RWPE1 (cell line): ENCODE measurements at regions not wholly inside any gene's neighbourhood (a gene's known extent, or its start where the extent isn't known, plus 50 kb on each side); places are given as distances from the start of the nearest gene placed in this dataset.

ENCODE experiments used
- CTCF ChIA-PET: fragments of 350-600 bp; sonication (Branson Sonifier 250); formaldehyde crosslinking; extraction: SDS; loops from one replicate; lab custom pipeline; 2021; lab: Yijun Ruan, JAX
- POLR2A ChIA-PET: fragments of 400-600 bp; formaldehyde crosslinking; extraction: SDS; loops from one replicate; lab custom pipeline; 2020; ENCODE audit warnings: antibody characterized with exemption; ENCODE audit not compliant: low non-redundant PET; lab: Yijun Ruan, JAX
- DNase-seq: peaks from one replicate; pipeline ENCODE4 v3.0.0; 2012; ENCODE audit warnings: low spot score
- H3K27ac ChIP-seq: fragments of 450-650 bp; 2 replicates; pipeline ENCODE4 v1.5.1; 2017
- TF ChIP-seq, protein P1 (sequence below): fragments of 450-650 bp; conservative IDR thresholded peaks from 2 replicates; pipeline ENCODE4 v1.5.1; 2017; ENCODE audit warnings: low read depth, mild to moderate bottlenecking

DNA sequence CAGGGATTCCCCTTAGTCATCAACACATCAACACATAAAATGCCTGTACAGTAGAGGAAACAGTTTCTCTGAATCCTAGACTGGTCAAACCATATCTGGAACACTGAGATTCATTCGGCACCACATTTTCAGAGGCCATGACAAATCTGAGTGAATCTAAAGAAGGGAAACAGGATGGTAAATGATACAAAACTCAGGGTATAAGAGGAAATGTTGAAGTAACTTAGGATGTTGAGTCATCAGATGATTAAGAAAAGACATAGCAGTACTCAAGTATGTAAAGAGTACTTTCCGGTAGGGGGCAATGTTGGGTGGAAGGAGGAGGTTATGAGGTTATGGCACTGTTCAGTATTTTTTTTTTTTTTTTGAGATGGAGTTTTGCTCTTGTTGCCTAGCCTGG lies 358.5 kb upstream of the PMFBP1 start:
- no peak overlapping the region for H3K27ac ChIP-seq
- TF ChIP-seq, protein P1, sequence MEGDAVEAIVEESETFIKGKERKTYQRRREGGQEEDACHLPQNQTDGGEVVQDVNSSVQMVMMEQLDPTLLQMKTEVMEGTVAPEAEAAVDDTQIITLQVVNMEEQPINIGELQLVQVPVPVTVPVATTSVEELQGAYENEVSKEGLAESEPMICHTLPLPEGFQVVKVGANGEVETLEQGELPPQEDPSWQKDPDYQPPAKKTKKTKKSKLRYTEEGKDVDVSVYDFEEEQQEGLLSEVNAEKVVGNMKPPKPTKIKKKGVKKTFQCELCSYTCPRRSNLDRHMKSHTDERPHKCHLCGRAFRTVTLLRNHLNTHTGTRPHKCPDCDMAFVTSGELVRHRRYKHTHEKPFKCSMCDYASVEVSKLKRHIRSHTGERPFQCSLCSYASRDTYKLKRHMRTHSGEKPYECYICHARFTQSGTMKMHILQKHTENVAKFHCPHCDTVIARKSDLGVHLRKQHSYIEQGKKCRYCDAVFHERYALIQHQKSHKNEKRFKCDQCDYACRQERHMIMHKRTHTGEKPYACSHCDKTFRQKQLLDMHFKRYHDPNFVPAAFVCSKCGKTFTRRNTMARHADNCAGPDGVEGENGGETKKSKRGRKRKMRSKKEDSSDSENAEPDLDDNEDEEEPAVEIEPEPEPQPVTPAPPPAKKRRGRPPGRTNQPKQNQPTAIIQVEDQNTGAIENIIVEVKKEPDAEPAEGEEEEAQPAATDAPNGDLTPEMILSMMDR: no peak
- POLR2A ChIA-PET: no interaction called here
- CTCF ChIA-PET: no interaction called here
- peak; percentile 26 for DNase-seq

DNA sequence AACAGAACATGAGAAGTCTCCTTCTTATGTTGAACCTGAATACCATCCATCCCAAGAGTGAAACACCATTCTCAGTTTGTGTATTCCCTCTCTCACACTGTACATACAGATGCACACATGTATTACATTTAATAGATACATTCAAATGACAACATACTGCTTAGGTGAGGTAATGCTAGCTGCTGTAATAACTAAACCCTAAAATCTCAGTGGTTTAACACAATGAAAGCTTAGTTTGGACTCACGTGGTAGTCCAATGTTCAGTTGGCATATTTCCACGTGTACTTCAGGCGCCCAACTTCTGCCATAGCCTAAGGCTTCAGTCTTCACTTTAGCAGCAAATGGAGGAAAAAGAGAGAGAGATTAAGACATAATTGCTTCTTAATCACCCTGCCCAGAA lies 351.1 kb upstream of the PMFBP1 start:
- DNase-seq: no peak
- H3K27ac ChIP-seq: no peak overlapping the region
- TF ChIP-seq, protein P1: no peak
- ChIA-PET CTCF (no interaction called here), POLR2A (no interaction called here)

DNA sequence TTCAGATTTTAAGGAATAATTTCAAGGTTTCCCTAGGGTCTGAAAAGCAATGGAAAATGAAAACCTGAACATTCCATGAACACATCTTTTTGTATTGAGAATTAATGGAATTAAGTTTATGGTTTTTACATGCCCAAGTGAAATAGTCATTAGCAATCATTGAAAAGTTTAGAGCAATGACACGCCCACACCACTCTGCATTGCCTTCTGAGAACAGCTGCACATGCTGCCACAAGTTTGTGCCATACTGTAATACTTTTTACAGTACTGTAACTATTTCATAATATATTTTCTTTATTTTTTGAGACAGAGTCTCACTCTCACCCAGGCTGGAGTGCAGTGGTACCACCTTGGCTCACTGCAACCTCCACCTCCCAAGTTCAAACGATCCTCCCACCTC lies 345.2 kb upstream of the PMFBP1 start:
- ChIA-PET CTCF (interaction anchor here (0.6 kb wide), 1 partner anchor 192 kb away, joined by 3 read pairs; no protein-coding TSS in a partner anchor), POLR2A (no interaction called here)
- DNase-seq: no peak
- TF ChIP-seq, protein P1: no peak
- H3K27ac ChIP-seq: no peak overlapping the region

DNA sequence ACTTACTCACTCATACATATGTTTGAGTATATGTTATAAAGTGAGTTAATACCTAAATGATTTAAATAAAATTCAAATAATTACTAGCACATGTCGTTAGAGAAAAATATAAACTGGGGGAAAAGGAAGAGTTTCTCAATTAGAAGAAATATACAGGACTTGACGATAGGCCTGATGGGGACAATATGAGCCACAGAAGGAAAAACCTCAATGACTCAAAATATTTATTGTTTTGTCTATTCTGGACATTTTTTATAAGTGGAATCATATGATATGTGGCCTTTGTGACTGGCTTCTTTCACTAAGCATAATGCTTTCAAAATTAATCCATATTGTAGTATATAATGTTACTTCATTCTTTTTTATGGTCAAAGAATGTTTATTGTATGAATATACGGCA lies 339.2 kb upstream of the PMFBP1 start:
- POLR2A ChIA-PET: no interaction called here
- CTCF ChIA-PET: no interaction called here
- TF ChIP-seq, protein P1: no peak

DNA sequence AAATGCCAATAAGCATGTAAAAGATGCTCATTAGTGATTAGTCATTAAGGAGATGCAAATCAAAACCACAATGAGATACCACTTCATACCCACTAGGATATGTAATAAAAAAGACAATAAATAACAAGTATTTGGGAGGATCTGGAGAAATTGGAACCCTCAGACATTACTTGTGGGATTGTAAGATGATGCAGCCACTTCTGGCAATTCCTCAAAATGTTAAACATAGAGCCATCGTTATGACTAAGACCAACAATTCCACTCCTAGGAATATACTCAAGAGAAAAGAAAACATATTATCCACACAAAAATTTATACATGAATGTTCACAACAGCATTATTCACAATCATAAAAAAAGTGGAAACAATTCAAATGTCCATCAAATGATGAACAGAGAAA lies 336.2 kb upstream of the PMFBP1 start:
- CTCF ChIA-PET: no interaction called here
- no peak for DNase-seq
- POLR2A ChIA-PET: no interaction called here
- TF ChIP-seq, protein P1: no peak
- no peak overlapping the region for H3K27ac ChIP-seq

More for the DNA sequence above, 339.2 kb upstream of the PMFBP1 start:
- H3K27ac ChIP-seq: no peak overlapping the region
- no peak for DNase-seq

DNA sequence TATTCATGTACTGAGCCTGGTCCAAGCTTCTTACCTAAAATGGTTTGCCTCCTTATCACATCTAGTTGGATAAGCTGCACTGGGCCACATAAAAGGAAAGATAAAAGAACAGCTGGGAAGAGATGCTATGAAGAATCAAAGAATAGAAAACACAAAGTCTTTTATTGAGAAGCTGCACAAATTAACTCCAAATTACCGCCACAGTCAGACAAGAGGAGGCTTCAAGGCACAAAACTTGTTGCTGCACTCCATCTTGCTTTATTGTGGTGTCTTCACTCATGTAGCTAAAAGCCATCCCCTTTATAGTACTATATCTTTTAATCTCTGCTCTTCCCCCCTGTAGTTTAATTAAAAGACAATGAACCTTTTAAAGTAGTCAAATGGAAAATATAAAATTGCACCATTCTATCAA lies 330.6 kb upstream of the PMFBP1 start:
- POLR2A ChIA-PET: no interaction called here
- H3K27ac ChIP-seq: no peak overlapping the region
- DNase-seq: no peak
- TF ChIP-seq, protein P1: no peak
- CTCF ChIA-PET: interaction anchor here (0.6 to 1.4 kb wide), 3 partner anchors 18 to 335 kb away, joined by 3 to 5 read pairs (median 3); no protein-coding TSS in a partner anchor
